Stimulated activated CD4-positive, alpha-beta T cell treated with anti-CD3 and anti-CD28 coated beads, Interleukin-1b, Interleukin-23, amount 100 ng/mL, for 48 hours (primary cell): ENCODE measurements at regions not wholly inside any gene's neighbourhood (a gene's known extent, or its start where the extent isn't known, plus 50 kb on each side); places are given as distances from the start of the nearest gene placed in this dataset.
"Not testable (repeated sequence)": the region's sequence is repeated elsewhere in the genome, so short reads cannot be mapped to it uniquely, and the experiment has no call there.

Experiments
- DNase-seq: peaks from one replicate; pipeline ENCODE4 v3.0.0-alpha.2; 2020

GRCh38 chr9:21708260-21708711, 94.2 kb upstream of the MTAP start:
- DNase-seq, result no peak

- DNase-seq, result no peak
Measured at GRCh38 chr9:21708856-21709255, 93.6 kb upstream of the MTAP start.

- DNase-seq, result peak; percentile 60
Measured at GRCh38 chr9:21709464-21710058, 92.9 kb upstream of the MTAP start.

GRCh38 chr9:21710548-21711191, 91.8 kb upstream of the MTAP start:
- peak; percentile 10 for DNase-seq

- peak; percentile 27 for DNase-seq
Measured at GRCh38 chr9:21711504-21711903, 90.9 kb upstream of the MTAP start.

GRCh38 chr9:21715408-21715807, 87.0 kb upstream of the MTAP start:
- DNase-seq, result no peak

GRCh38 chr9:21720758-21721157, 81.7 kb upstream of the MTAP start:
- DNase-seq, result no peak

- not testable (repeated sequence) for DNase-seq
Measured at GRCh38 chr9:21727411-21727810, 75.0 kb upstream of the MTAP start.

GRCh38 chr9:21728781-21729180, 73.7 kb upstream of the MTAP start:
- DNase-seq, result no peak

GRCh38 chr9:21729648-21730047, 72.8 kb upstream of the MTAP start:
- DNase-seq, result no peak

GRCh38 chr9:21730899-21731298, 71.5 kb upstream of the MTAP start:
- DNase-seq, result no peak

GRCh38 chr9:21741151-21741550, 61.3 kb upstream of the MTAP start:
- no peak for DNase-seq

- DNase-seq, result no peak
Measured at GRCh38 chr9:21744320-21744719, 58.1 kb upstream of the MTAP start.

GRCh38 chr9:21744841-21745240, 57.6 kb upstream of the MTAP start:
- no peak for DNase-seq

GRCh38 chr9:21746550-21746949, 55.9 kb upstream of the MTAP start:
- no peak for DNase-seq

- DNase-seq, result no peak
Measured at GRCh38 chr9:21747175-21747574, 55.3 kb upstream of the MTAP start.

- DNase-seq, result no peak
Measured at GRCh38 chr9:21750021-21750735, 52.3 kb upstream of the MTAP start.

- no peak for DNase-seq
Measured at GRCh38 chr9:21751998-21752397, 50.4 kb upstream of the MTAP start.
